ENCODE measurements at regions not wholly inside any gene's neighbourhood (a gene's known extent, or its start where the extent isn't known, plus 50 kb on each side); places are given as distances from the start of the nearest gene placed in this dataset.
"Not testable (repeated sequence)": the region's sequence is repeated elsewhere in the genome, so short reads cannot be mapped to it uniquely, and the experiment has no call there.

DNA sequence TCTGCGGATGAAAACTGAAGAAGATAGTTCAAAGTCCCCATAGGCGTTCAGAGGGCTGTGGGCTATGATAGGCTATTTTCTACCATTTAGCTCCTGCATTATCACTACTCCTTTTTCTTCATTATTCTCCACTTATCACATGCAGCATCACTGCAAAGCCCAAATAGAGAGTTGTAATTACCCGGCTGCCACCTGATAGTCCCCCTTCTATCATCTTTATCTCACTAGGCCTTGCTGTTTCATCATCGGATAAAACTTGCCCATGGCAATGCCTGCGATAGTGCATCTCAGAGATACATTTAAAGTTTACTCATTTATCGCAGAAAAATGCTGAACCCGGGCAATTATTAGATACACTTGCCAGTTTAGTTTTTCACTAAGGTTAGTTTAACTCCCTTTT, 82.9 kb upstream of the SOX21 start:
- H3K36me3 ChIP-seq (ENCODE audit: control insufficient read depth in 2 of 2, insufficient read depth in 1 of 2, low read length in 2 of 2) = no peaks in the 10 kb centered on the region
- no peak overlapping the region for H3K4me3 ChIP-seq (ENCODE audit: low read depth, low read length)
- no peaks in the 10 kb centered on the region for H3K4me1 ChIP-seq (ENCODE audit: control insufficient read depth, insufficient read depth, low read length)
- H3K9me3 ChIP-seq (ENCODE audit: control insufficient read depth, insufficient read depth, low read depth, low read length) = no peaks in the 10 kb centered on the region
- POLR2A ChIA-PET = no interaction called here
- TF ChIP-seq ZNF132 (tag by site-specific recombination; IDR thresholded peaks at IDR 0.05; ENCODE audit: borderline replicate concordance) (no peak), MEIS1 (CRISPR knock-in tag; IDR thresholded peaks at IDR 0.05; ENCODE audit: borderline replicate concordance) (no peak), ZNF133 (tag by site-specific recombination; IDR thresholded peaks at IDR 0.05) (no peak), ZNF785 (tag by site-specific recombination; IDR thresholded peaks at IDR 0.05) (no peak), ZNF555 (tag by site-specific recombination; conservative IDR thresholded peaks at IDR 0.05) (no peak), ZNF626 (tag by site-specific recombination; IDR thresholded peaks at IDR 0.05) (no peak)
- TF ChIP-seq, protein P1, sequence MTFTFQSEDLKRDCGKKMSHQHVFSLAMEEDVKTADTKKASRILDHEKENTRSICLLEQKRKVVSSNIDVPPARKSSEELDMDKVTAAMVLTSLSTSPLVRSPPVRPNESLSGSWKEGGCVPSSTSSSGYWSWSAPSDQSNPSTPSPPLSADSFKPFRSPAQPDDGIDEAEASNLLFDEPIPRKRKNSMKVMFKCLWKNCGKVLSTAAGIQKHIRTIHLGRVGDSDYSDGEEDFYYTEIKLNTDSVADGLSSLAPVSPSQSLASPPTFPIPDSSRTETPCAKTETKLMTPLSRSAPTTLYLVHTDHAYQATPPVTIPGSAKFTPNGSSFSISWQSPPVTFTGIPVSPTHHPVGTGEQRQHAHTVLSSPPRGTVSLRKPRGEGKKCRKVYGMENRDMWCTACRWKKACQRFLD (tag by site-specific recombination; IDR thresholded peaks at IDR 0.05) = no peak
- TF ChIP-seq, protein P2, sequence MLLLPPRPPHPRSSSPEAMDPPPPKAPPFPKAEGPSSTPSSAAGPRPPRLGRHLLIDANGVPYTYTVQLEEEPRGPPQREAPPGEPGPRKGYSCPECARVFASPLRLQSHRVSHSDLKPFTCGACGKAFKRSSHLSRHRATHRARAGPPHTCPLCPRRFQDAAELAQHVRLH (tag by site-specific recombination; IDR thresholded peaks at IDR 0.05) = no peak
- no peak overlapping the region for H3K27ac ChIP-seq (ENCODE audit: extremely low read depth, low read depth, low read length)
- CTCF ChIA-PET = no interaction called here

DNA sequence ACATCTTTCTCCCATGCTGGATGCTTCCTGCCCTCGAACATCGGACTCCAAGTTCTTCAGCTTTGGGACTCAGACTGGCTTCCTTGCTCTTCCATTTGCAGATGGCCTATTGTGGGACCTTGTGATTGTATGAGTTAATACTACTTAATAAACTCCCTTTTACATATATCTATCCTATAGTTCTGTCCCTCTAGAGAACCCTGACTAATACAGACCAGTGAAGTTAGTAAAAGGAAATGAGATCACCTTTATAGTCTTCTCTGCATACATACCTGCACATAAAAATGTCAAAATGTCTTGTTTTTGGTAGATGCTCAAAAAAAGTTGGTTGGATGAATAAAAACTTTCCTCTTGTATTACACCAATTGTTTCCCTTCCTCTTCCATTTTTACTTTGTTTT, 73.9 kb upstream of the SOX21 start:
- POLR2A ChIA-PET = not testable (repeated sequence)

DNA sequence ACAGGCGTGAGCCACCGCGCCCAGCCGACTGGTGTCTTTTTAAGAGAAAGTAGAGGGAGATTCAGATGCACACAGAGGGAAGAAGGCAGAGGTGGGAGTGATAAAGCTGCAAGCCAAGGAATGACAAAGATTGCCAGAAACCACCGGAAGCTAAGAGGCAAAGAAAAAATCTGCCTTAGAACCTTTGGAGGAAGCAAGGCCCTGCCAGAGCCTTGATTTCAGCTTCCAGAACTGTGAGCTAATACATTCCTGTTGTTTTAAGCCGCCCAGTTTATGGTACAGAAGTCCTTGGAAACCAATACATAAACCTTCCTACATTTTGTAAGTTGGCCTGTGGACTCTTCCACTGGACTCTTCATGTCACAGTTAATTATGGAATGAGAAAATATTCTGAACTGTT, 71.7 kb upstream of the SOX21 start:
- Histone ChIP-seq H3K27ac (ENCODE audit: extremely low read depth, low read depth, low read length) (no peak overlapping the region), H3K4me1 (ENCODE audit: control insufficient read depth, insufficient read depth, low read length) (no peaks in the 10 kb centered on the region), H3K36me3 (ENCODE audit: control insufficient read depth in 2 of 2, insufficient read depth in 1 of 2, low read length in 2 of 2) (no peaks in the 10 kb centered on the region), H3K9me3 (ENCODE audit: control insufficient read depth, insufficient read depth, low read depth, low read length) (no peaks in the 10 kb centered on the region), H3K4me3 (ENCODE audit: low read depth, low read length) (no peak overlapping the region)
- CTCF ChIA-PET = no interaction called here
- POLR2A ChIA-PET = no interaction called here
- TF ChIP-seq, protein P3, sequence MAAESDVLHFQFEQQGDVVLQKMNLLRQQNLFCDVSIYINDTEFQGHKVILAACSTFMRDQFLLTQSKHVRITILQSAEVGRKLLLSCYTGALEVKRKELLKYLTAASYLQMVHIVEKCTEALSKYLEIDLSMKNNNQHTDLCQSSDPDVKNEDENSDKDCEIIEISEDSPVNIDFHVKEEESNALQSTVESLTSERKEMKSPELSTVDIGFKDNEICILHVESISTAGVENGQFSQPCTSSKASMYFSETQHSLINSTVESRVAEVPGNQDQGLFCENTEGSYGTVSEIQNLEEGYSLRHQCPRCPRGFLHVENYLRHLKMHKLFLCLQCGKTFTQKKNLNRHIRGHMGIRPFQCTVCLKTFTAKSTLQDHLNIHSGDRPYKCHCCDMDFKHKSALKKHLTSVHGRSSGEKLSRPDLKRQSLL (tag by site-specific recombination; IDR thresholded peaks at IDR 0.05) = no peak
- TF ChIP-seq, protein P4, sequence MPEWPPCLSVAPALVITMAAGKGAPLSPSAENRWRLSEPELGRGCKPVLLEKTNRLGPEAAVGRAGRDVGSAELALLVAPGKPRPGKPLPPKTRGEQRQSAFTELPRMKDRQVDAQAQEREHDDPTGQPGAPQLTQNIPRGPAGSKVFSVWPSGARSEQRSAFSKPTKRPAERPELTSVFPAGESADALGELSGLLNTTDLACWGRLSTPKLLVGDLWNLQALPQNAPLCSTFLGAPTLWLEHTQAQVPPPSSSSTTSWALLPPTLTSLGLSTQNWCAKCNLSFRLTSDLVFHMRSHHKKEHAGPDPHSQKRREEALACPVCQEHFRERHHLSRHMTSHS (tag by site-specific recombination; IDR thresholded peaks at IDR 0.05) = no peak
- TF ChIP-seq, protein P5, sequence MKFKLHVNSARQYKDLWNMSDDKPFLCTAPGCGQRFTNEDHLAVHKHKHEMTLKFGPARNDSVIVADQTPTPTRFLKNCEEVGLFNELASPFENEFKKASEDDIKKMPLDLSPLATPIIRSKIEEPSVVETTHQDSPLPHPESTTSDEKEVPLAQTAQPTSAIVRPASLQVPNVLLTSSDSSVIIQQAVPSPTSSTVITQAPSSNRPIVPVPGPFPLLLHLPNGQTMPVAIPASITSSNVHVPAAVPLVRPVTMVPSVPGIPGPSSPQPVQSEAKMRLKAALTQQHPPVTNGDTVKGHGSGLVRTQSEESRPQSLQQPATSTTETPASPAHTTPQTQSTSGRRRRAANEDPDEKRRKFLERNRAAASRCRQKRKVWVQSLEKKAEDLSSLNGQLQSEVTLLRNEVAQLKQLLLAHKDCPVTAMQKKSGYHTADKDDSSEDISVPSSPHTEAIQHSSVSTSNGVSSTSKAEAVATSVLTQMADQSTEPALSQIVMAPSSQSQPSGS (tag by site-specific recombination; IDR thresholded peaks at IDR 0.05; ENCODE audit: low read depth) = no peak
- no peak for TF ChIP-seq KLF1 (tag by site-specific recombination; IDR thresholded peaks at IDR 0.05)

More for the DNA sequence above, 73.9 kb upstream of the SOX21 start:
- H3K4me3 ChIP-seq (ENCODE audit: low read depth, low read length); H3K27ac ChIP-seq (ENCODE audit: extremely low read depth, low read depth, low read length); CTCF ChIA-PET; H3K36me3 ChIP-seq (ENCODE audit: control insufficient read depth in 2 of 2, insufficient read depth in 1 of 2, low read length in 2 of 2); H3K9me3 ChIP-seq (ENCODE audit: control insufficient read depth, insufficient read depth, low read depth, low read length); H3K4me1 ChIP-seq (ENCODE audit: control insufficient read depth, insufficient read depth, low read length): not testable (repeated sequence)

DNA sequence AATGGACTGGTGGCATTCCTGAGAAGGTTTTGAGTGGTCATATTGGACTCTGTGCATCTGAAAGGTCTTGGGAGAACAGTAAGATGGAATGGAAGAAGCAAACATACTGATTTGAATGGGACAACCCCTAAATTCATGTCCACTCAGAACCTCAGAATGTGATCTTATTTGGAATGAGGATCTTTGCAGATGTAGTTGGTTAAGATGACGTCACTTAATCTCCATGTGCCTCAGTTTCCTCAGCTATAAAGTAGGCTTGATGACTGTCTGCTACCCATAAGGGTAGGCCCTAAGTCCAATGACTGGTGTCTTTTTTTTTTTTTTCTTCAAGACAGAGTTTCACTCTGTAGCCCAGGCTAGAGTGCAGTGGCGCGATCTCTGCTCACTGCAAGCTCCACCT, 71.1 kb upstream of the SOX21 start:
- ChIA-PET CTCF (no interaction called here), POLR2A (no interaction called here)
- no peaks in the 10 kb centered on the region for H3K9me3 ChIP-seq (ENCODE audit: control insufficient read depth, insufficient read depth, low read depth, low read length)
- H3K4me3 ChIP-seq (ENCODE audit: low read depth, low read length) = no peak overlapping the region
- no peak overlapping the region for H3K27ac ChIP-seq (ENCODE audit: extremely low read depth, low read depth, low read length)
- H3K4me1 ChIP-seq (ENCODE audit: control insufficient read depth, insufficient read depth, low read length) = no peaks in the 10 kb centered on the region
- H3K36me3 ChIP-seq (ENCODE audit: control insufficient read depth in 2 of 2, insufficient read depth in 1 of 2, low read length in 2 of 2) = no peaks in the 10 kb centered on the region
- TF ChIP-seq ZNF354C (tag by site-specific recombination; IDR thresholded peaks at IDR 0.05; ENCODE audit: borderline replicate concordance, low read depth) (no peak), TCF7L2 (IDR thresholded peaks at IDR 0.05; ENCODE audit: borderline replicate concordance, low read depth, low read length) (no peak), ZNF548 (tag by site-specific recombination; IDR thresholded peaks at IDR 0.05) (no peak), HOXC10 (CRISPR knock-in tag; IDR thresholded peaks at IDR 0.05) (no peak), ZXDB (tag by site-specific recombination; IDR thresholded peaks at IDR 0.05) (no peak), ZNF624 (tag by site-specific recombination; IDR thresholded peaks at IDR 0.05) (no peak), GLIS1 (tag by site-specific recombination; IDR thresholded peaks at IDR 0.05) (no peak), OVOL3 (tag by site-specific recombination; IDR thresholded peaks at IDR 0.05) (no peak), ZNF555 (tag by site-specific recombination; conservative IDR thresholded peaks at IDR 0.05) (no peak), ZSCAN16 (tag by site-specific recombination; IDR thresholded peaks at IDR 0.05) (no peak)
- TF ChIP-seq, protein P6, sequence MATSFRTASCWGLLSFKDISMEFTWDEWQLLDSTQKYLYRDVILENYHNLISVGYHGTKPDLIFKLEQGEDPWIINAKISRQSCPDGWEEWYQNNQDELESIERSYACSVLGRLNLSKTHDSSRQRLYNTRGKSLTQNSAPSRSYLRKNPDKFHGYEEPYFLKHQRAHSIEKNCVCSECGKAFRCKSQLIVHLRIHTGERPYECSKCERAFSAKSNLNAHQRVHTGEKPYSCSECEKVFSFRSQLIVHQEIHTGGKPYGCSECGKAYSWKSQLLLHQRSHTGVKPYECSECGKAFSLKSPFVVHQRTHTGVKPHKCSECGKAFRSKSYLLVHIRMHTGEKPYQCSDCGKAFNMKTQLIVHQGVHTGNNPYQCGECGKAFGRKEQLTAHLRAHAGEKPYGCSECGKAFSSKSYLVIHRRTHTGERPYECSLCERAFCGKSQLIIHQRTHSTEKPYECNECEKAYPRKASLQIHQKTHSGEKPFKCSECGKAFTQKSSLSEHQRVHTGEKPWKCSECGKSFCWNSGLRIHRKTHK (tag by site-specific recombination; IDR thresholded peaks at IDR 0.05) = no peak

All from HEK293 (cell line).